HepG2 (cell line): ENCODE measurements at regions not wholly inside any gene's neighbourhood (a gene's known extent, or its start where the extent isn't known, plus 50 kb on each side); places are given as distances from the start of the nearest gene placed in this dataset.

Experiments used
- ATAC-seq: fragments of 200-7000 bp; cut with Tn5 transposase; 3 replicates; pipeline ENCODE4 v1.9.1; 2020; ENCODE audit warnings: mild to moderate bottlenecking, moderate library complexity
- BruUV-seq: library from RNA; stranded (reverse); fragments of 400-500 nt; replicated peaks from 2 replicates; lab custom pipeline; 2021; lab: Mats Ljungman, UMichigan
- CTCF ChIA-PET: fragments of 300-600 bp; formaldehyde crosslinking; extraction: SDS; loops from one replicate; lab custom pipeline; 2021; ENCODE audit warnings: low total read pairs, inconsistent platforms, low intra/inter-chr PET ratio; lab: Yijun Ruan, JAX
- POLR2A ChIA-PET: fragments of 350-600 bp; sonication (Branson Sonifier 250); formaldehyde crosslinking; loops from one replicate; lab custom pipeline; 2020; ENCODE audit warnings: antibody characterized with exemption, inconsistent platforms; lab: Yijun Ruan, JAX
- DNase-seq: peaks from one replicate; pipeline ENCODE4 v3.0.0-alpha.2; 2015; ENCODE audit warnings: low spot score
- FAIRE-seq: peaks from 3 replicates; lab custom pipeline; 2011; peaks lifted over from hg19 to GRCh38; lab: Jason Lieb, UNC
- H2AFZ ChIP-seq: one replicate; pipeline ENCODE4 v1.6.1; 2011; ENCODE audit warnings: low read length, inconsistent platforms
- H3K27ac ChIP-seq: fragments of 300-600 bp; 3 replicates; pipeline ENCODE4 v1.8.0; 2011; ENCODE audit warnings: mixed run types, mild to moderate bottlenecking, mixed read lengths, low read length, inconsistent platforms; ENCODE audit not compliant: insufficient read depth; ENCODE audit errors: extremely low read length
- H3K27me3 ChIP-seq, 2 experiments: fragments of 200-600 bp in 1 of 2; 2 replicates in 1 of 2; 3 replicates in 1 of 2; pipeline versions ENCODE4 v1.6.0 to v1.8.0; 2011; ENCODE audit warnings: low read length in 2 of 2, mild to moderate bottlenecking in 2 of 2, moderate library complexity in 2 of 2, inconsistent platforms in 1 of 2; ENCODE audit not compliant: insufficient read depth in 2 of 2, control insufficient read depth in 1 of 2
- H3K36me3 ChIP-seq, 2 experiments: fragments of 200-600 bp in 1 of 2; replicated peaks in 1 of 2; 2 replicates in 1 of 2; 3 replicates in 1 of 2; pipeline versions ENCODE4 v1.5.1 to v1.8.0; 2011; ENCODE audit warnings: low read length in 2 of 2, inconsistent platforms in 1 of 2; ENCODE audit not compliant: insufficient read depth in 2 of 2, control insufficient read depth in 1 of 2
- H3K4me1 ChIP-seq: 2 replicates; pipeline ENCODE4 v1.5.1; 2012; ENCODE audit warnings: low read length, inconsistent platforms; ENCODE audit not compliant: insufficient read depth
- H3K4me2 ChIP-seq: 2 replicates; pipeline ENCODE4 v1.6.0; 2011; ENCODE audit warnings: low read depth, low read length, inconsistent platforms
- H3K4me3 ChIP-seq, 3 experiments: fragments of 200-600 bp in 1 of 3; sonication (generic), shearing (Covaris generic) in 1 of 3; replicated peaks in 1 of 3; 2 replicates each; pipeline ENCODE4 v1.5.1; 2011 to 2016; ENCODE audit warnings: low read length in 3 of 3, inconsistent platforms in 2 of 3, low read depth in 2 of 3, mild to moderate bottlenecking in 2 of 3, control low read depth in 1 of 3, mixed read lengths in 1 of 3; ENCODE audit not compliant: insufficient read depth in 1 of 3
- H3K79me2 ChIP-seq: one replicate; pipeline ENCODE4 v1.6.1; 2011; ENCODE audit warnings: low read length, inconsistent platforms; ENCODE audit not compliant: insufficient read depth
- H3K9ac ChIP-seq: 2 replicates; pipeline ENCODE4 v1.6.0; 2011; ENCODE audit warnings: mild to moderate bottlenecking, low read depth, low read length, inconsistent platforms; ENCODE audit not compliant: insufficient read depth
- H3K9me3 ChIP-seq: 2 replicates; pipeline ENCODE4 v1.5.1; 2012; ENCODE audit warnings: mild to moderate bottlenecking, low read length
- H4K20me1 ChIP-seq: 2 replicates; pipeline ENCODE4 v1.6.0; 2011; ENCODE audit warnings: inconsistent platforms, mild to moderate bottlenecking, low read length, moderate library complexity; ENCODE audit not compliant: insufficient read depth
- CENPX ChIP-seq: sonication (generic); formaldehyde crosslinking; IDR thresholded peaks from 2 replicates; pipeline ENCODE4 v1.9.0; 2021; ENCODE audit warnings: mild to moderate bottlenecking, missing genetic modification reagents, moderate library complexity
- CHD4 ChIP-seq: fragments of 200-600 bp; sonication (generic); IDR thresholded peaks from 2 replicates; pipeline ENCODE4 v1.7.0; 2017; ENCODE audit warnings: mild to moderate bottlenecking, low read length, borderline replicate concordance
- JUNB ChIP-seq: sonication (generic); formaldehyde crosslinking; IDR thresholded peaks from 2 replicates; pipeline ENCODE4 v1.8.0; 2022; ENCODE audit warnings: missing genetic modification reagents, mild to moderate bottlenecking, borderline replicate concordance
- NFATC3 ChIP-seq: sonication (generic); formaldehyde crosslinking; IDR thresholded peaks from 2 replicates; pipeline ENCODE4 v1.5.1; 2020; ENCODE audit warnings: mild to moderate bottlenecking, missing genetic modification reagents
- RARA ChIP-seq: IDR thresholded peaks from 2 replicates; pipeline ENCODE4 v1.6.1; 2016; ENCODE audit warnings: missing genetic modification reagents, missing compliant biosample characterization
- XBP1 ChIP-seq: sonication (generic); formaldehyde crosslinking; IDR thresholded peaks from 2 replicates; pipeline ENCODE4 v1.5.0; 2020; ENCODE audit warnings: missing genetic modification reagents
- ZBTB21 ChIP-seq: sonication (generic); formaldehyde crosslinking; IDR thresholded peaks from 2 replicates; pipeline ENCODE4 v1.4.0; 2020; ENCODE audit warnings: missing genetic modification reagents
- ZFP36 ChIP-seq: fragments of 150-350 bp; IDR thresholded peaks from 2 replicates; pipeline ENCODE4 v1.6.1; 2018; ENCODE audit warnings: borderline replicate concordance, low read length, low read depth; ENCODE audit not compliant: partially characterized antibody
- ZFP36L2 ChIP-seq: sonication (generic); formaldehyde crosslinking; IDR thresholded peaks from 2 replicates; pipeline ENCODE4 v1.4.0; 2020; ENCODE audit warnings: missing genetic modification reagents
- ZNF550 ChIP-seq: sonication (generic); formaldehyde crosslinking; IDR thresholded peaks from 2 replicates; pipeline ENCODE4 v1.4.0; 2020; ENCODE audit warnings: mild to moderate bottlenecking, missing genetic modification reagents, borderline replicate concordance
- ZNF557 ChIP-seq: sonication (generic); formaldehyde crosslinking; IDR thresholded peaks from 2 replicates; pipeline ENCODE4 v1.4.0; 2020; ENCODE audit warnings: missing genetic modification reagents
- WGBS: methylation state at CpG from one replicate; pipeline ENCODE4 v1.1.6; 2017; ENCODE audit warnings: low lambda C conversion rate; 5-methylcytosine and 5-hydroxymethylcytosine counted together
- in situ Hi-C: cut with HindIII; loops from 2 replicates; pipeline ENCODE4 v1.10.0; 2017; ENCODE audit warnings: low pct_unique_long_range_greater_than_20kb; ENCODE audit not compliant: extremely low pct_ligation_motif_present
- intact Hi-C: fragments of 100-400 bp; cut with micrococcal nuclease; formaldehyde crosslinking; loops from one replicate; pipeline ENCODE4 v1.10.0; 2022; ENCODE audit not compliant: unreplicated experiment
- TF ChIP-seq, protein P1 (sequence below): sonication (generic); formaldehyde crosslinking; conservative IDR thresholded peaks from 2 replicates; pipeline ENCODE4 v1.4.0; 2020; ENCODE audit warnings: missing genetic modification reagents

DNA sequence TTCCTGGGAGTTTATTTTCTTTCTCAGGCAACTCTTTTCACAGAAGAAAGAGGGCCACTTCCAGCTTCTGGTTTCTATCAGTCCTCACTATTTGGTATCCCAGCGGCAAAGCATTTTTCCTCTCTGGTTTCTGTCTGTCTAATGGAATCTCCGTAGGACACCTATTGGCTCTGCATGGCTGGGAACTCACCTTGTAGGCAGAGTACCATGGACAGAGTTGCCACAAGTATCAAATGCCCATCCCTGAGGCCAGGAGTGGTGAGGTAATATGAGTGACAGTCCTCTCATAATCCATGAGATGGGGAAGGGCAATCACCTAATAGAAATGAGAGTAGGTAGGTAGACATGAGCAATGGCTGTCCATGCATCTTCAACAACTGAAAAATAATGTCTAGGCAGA, 369.5 kb upstream of the PIK3C3 start:
- no peak for DNase-seq
- CTCF ChIA-PET, result no interaction called here
- TF ChIP-seq ZFP36 (no peak), NFATC3 (CRISPR knock-in tag) (no peak), RARA (CRISPR knock-in tag) (no peak), JUNB (no peak), ZFP36L2 (CRISPR knock-in tag) (no peak), CHD4 (no peak), ZNF550 (CRISPR knock-in tag) (no peak), ZNF557 (CRISPR knock-in tag) (no peak), CENPX (CRISPR knock-in tag) (no peak), ZBTB21 (no peak), XBP1 (no peak)
- TF ChIP-seq, protein P1, sequence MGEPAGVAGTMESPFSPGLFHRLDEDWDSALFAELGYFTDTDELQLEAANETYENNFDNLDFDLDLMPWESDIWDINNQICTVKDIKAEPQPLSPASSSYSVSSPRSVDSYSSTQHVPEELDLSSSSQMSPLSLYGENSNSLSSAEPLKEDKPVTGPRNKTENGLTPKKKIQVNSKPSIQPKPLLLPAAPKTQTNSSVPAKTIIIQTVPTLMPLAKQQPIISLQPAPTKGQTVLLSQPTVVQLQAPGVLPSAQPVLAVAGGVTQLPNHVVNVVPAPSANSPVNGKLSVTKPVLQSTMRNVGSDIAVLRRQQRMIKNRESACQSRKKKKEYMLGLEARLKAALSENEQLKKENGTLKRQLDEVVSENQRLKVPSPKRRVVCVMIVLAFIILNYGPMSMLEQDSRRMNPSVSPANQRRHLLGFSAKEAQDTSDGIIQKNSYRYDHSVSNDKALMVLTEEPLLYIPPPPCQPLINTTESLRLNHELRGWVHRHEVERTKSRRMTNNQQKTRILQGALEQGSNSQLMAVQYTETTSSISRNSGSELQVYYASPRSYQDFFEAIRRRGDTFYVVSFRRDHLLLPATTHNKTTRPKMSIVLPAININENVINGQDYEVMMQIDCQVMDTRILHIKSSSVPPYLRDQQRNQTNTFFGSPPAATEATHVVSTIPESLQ (CRISPR knock-in tag), result no peak
- TF ChIP-seq, all 625 proteins: peak for 0
- no peaks in the 10 kb centered on the region for H3K9me3 ChIP-seq
- POLR2A ChIA-PET, result no interaction called here
- FAIRE-seq (no peak), ATAC-seq (no peak)
- H3K4me3 ChIP-seq, result no peak overlapping the region
- no peaks in the 10 kb centered on the region for H4K20me1 ChIP-seq
- H3K27ac ChIP-seq, result no peak overlapping the region
- no peak overlapping the region for H3K9ac ChIP-seq
- H3K79me2 ChIP-seq, result no peaks in the 10 kb centered on the region
- H3K27me3 ChIP-seq, result no peaks in the 10 kb centered on the region
- intact Hi-C loops (no loop called here), in situ Hi-C loops (no loop called here)
- BruUV-seq, result no TSS peak
- no peak overlapping the region for H2AFZ ChIP-seq
- no peaks in the 10 kb centered on the region for H3K36me3 ChIP-seq
- H3K4me2 ChIP-seq, result no peak overlapping the region
- 2% methylated on average over 2 of the region's 2 CpGs for WGBS
- H3K4me1 ChIP-seq, result no peaks in the 10 kb centered on the region
